ENCODE measurements at regions not wholly inside any gene's neighbourhood (a gene's known extent, or its start where the extent isn't known, plus 50 kb on each side); places are given as distances from the start of the nearest gene placed in this dataset.

DNA sequence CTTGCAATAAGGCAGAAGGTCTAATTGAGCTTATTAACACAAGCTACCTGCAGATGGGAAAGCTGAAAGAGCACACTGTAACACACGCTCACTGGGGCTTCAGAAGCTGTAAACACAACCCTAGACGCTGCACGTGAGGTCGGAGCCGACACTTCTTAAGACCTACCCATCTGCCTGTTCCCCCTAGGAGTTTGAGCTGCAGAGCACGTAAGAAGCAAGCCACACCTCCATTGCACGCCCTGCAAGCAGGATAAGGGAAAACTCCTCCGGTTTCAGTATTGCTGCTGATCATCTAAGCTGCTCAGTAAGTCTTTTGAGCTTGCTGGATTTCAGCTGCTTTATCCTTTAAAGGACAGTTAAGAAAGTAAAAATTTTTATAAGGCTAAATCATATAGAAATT lies 244.0 kb upstream of the ZWINT start:
- no peak for DNase-seq (ENCODE audit: low spot score)

DNA sequence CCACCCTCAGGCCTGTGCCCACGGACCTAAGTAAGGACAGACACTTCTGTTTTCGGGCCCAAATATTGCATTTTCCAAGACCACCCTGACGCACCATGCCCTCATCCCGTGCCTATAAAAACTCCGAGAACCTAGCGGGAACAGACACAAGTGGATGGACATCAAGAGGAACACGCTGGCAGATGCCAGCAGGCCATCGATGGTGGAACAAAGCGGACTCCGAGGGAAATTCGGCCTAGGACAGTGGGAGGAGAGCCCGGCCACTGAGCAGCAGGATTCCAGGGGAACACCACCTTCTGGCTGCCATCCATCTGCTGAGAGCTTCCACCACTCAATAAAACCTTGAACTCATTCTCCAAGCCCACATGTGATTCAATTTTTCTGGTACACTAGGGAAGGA lies 243.6 kb upstream of the ZWINT start:
- no peak for DNase-seq (ENCODE audit: low spot score)

DNA sequence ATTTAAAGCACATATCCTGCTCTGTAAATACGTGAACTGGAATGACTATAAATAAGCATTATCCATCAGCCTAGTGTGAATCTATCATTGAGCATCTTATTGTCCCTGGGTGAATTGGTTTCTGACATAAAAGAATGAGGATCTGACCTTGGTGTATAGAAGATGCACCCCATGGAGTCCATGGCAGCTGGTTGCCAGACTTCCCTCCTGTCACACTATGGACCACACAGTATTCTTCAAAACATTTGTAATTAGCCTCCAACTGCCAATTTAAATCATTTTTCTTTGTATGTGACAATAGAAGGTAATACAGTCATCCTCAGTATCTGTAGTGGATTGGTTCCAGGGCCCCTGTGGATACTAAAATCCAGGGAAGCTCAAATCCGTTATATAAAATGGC lies 238.1 kb upstream of the ZWINT start:
- no peak for DNase-seq (ENCODE audit: low spot score)

DNA sequence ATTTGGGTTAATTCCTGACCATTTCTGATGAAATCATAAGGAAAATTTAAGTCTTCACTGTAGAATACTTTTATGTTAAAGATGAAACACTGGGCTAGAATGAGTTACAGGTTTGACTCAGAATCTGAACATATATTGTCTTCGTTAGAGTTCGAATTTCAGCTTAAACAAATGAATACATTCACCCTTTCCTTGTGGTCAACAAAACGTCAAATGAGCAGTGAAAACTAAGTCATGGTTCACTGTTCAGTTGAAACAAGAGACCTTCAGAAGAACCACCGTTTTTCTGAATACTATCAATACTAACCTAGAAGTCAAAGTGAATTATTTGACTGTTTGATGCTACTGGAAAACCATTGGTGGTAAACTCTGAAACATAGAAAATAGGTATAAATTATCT lies 235.2 kb upstream of the ZWINT start:
- DNase-seq (ENCODE audit: low spot score) = no peak

DNA sequence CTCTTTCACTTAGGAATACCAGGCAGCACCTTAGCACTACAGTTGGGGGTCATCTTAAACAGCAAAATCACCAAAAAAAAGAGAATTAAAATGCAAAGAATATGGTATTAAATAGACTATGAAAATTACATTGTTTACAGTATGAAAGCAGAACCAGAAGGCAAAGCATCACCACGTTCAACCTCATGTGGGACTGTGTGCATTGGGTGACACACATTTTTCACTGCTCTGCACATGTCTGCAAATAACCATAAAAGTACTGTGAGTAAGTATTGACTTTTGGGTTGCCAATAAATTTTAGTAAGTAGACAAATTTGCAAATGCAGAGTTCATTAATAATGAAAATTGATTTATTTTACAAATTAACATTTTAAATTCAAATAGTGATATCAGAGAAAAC lies 232.1 kb upstream of the ZWINT start:
- DNase-seq (ENCODE audit: low spot score) = no peak

DNA sequence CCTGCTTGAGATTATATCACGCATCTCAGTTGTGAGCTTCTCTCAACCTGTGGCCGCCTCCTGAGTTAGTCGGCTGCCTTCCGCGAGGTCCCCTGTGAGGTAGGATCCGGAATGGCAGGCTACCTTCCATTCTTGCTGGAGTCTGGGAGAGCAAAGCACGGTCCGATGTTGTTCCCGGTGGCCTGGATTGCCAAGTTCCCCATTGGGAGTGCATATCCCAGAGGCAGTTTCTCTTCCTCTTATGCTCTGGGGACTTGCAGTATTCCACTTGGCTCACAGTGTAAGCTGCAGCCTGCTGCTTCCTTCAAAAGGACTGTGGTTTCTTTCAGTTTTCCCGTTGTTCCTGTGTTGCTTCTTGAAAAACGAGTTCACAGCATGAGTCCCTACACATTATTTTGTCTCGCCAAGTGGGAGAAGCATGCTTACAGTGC lies 225.4 kb upstream of the ZWINT start:
- no peak for DNase-seq (ENCODE audit: low spot score)

DNA sequence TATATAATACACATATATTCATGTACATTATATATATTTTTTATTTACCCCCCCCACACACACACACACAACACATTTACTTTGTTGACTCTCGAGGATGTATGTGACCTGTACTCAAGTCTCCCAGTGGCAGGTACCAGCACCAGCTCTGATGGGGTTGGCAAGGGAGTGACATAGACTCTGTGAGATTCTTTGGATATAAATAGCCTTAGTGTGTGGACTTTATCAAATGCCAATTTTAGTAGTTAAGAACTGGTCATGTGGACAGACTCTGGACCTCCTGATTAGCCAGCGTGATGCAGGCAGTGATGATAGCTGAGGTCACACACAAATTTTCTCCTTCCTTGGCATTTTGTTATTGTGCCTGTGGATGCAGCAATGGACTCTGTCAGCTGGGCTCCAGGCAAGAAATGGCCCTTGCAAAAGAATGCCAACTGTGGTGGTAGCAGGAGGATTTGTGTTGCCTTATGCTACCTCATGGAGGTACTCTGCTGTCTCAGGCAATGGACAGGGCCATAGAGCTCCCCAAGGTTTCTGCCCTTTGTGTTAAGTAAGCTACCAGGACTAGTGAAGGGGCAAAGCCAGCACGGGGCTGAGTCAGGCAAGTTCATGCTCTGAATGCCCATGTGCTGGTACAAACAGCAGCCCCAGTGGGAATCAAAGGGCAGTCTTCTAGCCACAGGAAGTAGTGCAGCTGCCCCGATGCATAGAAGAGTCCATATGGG lies 224.6 kb upstream of the ZWINT start:
- no peak for DNase-seq (ENCODE audit: low spot score)

DNA sequence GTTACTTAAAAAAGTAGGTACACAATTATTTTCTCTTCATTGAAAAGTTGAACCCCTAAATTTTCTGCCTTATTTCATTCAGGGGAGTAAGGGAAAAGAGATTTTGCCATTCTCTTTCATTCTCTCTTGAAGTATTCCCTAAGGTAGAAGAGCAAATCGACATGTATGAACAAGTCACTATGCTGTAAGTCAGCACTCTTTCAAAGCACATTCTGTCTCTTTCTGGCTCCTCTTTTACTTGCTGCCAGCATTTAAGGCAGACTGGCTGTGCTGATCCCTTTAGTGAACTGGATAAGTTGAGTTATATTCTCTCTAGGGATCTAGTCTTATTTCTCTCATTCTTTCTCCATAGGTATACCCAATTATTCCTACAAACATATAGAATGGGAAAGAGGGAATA lies 222.3 kb upstream of the ZWINT start:
- DNase-seq (ENCODE audit: low spot score) = no peak

DNA sequence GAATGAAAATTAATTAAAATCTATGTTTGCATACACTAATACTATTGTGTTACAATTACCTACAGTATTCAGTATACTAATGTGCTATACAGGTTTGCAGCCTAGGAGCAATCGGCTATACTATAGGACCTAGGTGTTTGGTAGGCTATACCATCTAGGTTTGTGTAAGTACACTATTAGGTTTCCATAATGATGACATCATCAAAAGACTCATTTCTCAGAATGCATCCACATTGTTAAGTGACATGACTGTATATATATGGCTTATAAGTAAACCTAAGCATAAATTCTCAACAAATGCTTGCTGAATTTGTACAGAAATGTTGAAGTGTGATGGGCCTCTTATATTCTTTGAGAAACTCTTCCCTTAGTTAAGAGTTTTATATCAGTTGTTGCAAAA lies 206.5 kb upstream of the ZWINT start:
- no peak for DNase-seq (ENCODE audit: low spot score)

DNA sequence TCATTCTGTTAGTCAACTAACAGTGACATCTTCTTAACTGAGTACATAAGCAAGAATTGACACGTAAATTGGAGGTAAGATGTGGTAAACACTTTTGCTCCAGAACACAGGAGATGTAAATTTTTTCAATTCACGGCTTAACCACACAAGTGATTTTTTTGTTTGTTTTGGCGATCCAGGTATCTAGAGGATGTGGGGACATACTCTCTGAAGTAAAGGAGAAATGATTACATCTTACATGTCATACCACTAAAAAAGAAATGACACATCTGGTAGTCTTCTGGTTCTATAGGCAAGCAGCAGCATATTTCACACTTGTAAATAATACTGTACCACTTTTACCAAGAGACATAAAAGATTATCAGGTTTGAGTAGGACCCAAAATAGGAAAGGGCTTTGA lies 200.3 kb upstream of the ZWINT start:
- no peak for DNase-seq (ENCODE audit: low spot score)

DNA sequence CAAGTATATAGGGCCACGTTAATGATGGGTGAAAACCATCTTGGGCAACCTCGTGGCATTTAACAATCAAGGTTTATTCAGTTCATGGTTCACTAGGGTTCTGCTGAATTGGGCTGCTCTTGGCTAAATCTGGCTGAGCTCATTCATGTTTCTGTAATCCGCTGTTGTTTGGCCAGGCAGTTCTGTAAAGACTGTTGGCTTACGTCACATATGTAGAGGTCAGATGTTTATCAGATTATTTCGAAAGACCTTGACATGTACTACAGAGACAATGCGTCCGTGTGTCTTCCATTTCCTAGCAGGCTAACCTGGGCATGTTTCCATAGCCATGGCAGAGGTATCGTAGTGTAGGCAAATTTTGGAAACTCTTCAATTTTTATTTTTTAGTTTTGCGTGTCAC lies 190.0 kb upstream of the ZWINT start:
- DNase-seq (ENCODE audit: low spot score) = no peak

DNA sequence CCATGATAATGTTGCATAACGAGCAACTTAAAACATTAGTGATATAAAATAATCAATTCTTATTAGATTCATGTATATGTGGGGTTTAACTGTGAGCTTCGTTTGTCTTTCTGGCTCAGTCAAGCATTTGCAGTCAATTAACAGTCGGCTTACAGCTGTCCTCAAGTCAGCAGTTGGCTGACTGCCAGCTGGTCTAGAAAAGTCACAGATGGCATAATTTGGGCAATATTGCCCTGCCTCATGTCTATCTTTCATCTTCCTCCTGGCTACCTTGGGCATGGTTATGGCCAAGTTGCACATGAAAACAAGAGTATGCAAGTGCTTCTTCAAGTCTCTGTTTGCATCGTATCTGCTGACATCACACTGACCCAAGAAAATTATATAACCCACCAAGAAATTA lies 186.1 kb upstream of the ZWINT start:
- no peak for DNase-seq (ENCODE audit: low spot score)

DNA sequence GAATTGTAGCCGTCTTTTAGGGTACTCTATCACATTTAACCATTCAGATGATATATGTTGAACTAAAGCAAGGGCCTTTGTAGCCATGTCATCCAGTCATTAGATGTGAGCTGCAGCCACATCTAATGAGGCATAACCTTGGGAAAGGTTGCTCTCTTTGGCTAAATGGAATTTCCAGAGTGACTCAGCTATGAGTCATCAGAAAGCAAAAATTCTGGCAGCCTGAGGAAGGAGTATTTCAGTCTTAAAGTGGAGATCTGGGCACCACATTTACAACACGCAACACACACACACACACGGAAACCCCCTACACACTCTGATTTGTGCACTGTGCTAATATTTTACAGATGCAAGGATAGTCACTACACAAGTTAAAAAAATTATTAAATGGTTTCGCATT lies 176.9 kb upstream of the ZWINT start:
- DNase-seq (ENCODE audit: low spot score) = peak; percentile 36

DNA sequence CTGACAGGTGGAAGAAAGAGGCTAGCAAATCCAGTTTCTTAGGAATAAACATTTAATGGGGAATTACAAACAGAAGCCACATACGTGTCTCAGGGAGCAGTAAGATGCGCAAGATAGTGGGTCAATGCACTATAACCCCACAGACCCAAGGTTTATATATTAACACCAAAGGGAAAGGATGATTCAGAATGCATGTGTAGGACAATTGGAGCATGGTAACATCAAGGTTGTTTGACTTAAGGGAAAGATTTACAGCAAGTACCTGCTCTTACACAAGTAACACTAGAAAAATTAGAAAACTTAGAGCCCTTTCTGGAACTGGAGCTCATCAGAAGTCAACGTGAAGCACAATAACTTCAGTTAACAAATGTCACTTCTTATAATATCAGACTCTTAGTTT lies 161.1 kb upstream of the ZWINT start:
- no peak for DNase-seq (ENCODE audit: low spot score)

DNA sequence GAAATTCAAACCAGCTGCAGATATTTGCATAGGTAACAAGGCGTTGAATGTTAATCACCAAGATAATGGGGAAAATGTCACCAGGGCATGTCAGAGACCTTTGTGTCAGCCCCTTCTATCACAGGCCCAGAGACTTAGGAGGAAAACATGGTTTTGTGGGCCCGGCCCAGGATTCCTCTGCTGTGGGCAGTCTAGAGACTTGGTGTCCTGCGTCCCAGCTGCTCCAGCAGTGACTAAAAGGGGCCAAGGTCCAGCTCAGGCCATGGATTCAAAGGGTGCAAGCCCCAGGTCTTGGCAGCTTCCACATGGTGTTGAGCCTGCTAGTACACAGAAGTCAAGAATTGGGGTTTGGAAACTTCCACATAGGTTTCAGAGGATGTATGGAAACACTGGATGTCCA lies 147.5 kb upstream of the ZWINT start:
- no peak for DNase-seq (ENCODE audit: low spot score)

DNA sequence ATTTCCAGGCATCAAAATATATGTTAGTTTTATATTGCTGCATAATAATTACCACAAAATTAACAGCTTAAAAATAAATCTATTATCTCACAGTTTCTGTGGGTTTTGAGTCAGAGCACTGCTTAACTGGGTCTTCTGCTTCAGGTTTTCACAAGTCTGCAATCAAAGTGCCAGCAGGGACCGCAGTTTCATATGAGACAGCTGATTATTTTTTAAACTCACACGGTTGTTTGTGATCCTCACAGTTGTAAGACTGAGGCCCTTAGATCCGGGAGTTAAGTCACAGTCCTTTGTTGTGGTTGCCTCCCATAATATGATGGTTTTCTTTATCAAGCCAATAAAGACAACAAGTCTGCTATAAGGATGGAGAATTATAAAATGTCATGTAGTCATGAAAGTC lies 146.0 kb upstream of the ZWINT start:
- DNase-seq (ENCODE audit: low spot score) = no peak

DNA sequence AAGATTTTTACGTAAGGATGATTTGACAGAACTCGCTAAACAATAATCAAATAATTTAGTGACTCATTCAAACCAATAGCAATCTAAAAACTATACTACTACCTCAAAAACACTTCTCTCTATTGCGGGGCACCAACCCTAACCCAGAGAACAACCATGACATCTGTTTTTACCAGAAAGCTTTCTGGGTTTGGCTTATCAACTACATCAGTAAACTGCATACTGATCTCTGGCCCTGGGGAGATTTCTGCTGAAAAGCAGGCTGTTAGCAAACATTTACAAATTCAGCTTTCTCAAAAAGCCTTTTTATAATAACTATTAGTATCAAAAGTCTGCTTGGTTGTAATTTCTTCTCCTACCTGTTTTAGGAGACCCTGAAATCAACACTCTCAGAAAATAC lies 144.5 kb upstream of the ZWINT start:
- DNase-seq (ENCODE audit: low spot score) = no peak

DNA sequence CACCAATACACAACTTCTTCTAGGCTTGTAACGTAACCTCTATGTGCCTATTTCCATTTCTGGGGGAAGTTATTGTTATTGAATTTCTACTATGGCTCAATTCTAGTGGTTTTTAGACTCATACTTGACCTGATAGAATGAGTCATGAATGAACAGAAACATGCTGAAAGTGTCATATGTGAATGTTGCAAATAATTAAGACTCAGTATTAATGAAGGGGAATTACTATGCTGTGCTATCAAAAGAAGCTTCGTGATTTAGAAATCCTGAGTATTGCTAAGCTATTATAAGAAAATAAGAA lies 135.1 kb upstream of the ZWINT start:
- DNase-seq (ENCODE audit: low spot score) = no peak

DNA sequence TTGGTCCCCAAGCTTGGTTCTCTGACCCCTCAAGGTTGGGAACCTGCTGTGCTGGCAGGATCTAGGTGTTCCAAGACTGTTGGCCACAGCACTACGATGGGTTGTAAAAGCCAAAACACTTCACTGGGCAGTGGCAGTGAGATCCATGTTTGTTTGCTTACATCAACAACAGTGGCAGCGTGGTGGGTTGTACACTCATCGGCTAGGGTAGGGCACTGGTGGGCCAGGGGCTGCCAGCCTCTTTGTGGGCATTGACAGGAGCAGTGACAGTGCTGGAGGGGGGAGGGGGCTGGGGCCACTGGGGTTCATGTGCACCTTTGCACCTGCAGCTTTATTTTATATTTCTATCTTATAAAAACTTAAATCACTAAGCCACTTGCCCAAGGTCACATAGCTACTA lies 126.7 kb upstream of the ZWINT start:
- no peak for DNase-seq (ENCODE audit: low spot score)

DNA sequence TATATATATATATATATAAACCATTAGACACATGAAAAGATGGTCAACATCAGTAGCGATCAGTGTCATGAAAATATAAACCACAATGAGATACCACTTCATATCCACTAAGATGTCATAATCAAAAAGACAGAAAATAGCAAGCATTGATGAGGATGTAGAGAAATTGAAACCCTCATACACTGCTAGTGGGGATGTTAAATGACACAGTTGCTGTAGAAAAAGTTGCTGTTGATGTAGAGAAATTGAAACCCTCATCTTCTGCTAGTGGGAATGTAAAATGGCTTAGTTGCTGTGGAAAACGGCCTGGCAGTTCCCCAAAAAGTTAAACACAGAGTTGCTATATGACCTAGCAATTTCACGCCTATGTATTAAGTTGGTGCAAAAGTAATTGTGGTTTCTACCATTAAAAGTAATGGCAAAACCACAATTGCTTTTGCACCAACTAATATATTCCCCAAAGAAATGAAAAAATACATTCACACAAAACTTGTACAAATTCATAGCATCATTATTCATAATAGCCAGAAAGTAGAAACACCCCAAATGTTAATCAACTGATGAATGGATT lies 120.5 kb upstream of the ZWINT start:
- no peak for DNase-seq (ENCODE audit: low spot score)

DNA sequence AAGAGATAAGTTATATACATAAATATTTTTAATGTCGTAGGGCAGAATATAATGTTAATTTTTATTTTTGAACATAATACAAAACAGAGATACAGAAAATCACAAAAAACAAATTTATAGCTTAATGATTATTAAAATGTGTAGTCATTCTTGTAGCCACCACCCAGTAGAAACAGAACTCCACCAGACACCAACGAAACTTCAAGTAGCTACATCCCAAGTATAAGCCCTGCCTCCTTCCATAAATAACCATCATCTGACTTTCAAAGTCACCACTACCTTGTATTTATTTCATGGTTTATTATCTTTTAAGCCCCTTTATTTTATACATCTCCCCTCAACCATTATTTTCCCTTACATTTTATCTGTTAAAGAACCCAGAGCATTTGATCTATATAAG lies 111.9 kb upstream of the ZWINT start:
- DNase-seq (ENCODE audit: low spot score) = no peak

DNA sequence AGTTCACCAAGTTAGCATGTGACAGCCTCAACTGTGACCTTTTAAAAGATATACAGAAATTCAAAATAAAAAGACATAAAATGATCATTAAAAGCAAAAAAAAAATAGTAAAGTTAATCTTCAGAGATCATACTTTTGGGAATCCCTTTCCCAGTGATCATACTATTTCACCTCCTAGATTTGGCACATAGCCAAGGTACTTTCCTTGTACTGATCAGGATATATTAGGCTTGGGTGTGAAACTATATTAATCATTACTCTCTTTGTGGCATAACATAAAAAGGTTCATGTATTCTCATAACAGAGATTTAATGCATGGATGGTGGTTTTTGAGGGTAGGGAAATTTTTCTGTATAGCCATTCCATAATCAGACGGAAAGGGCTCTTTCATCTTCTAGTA lies 109.6 kb upstream of the ZWINT start:
- no peak for DNase-seq (ENCODE audit: low spot score)

DNA sequence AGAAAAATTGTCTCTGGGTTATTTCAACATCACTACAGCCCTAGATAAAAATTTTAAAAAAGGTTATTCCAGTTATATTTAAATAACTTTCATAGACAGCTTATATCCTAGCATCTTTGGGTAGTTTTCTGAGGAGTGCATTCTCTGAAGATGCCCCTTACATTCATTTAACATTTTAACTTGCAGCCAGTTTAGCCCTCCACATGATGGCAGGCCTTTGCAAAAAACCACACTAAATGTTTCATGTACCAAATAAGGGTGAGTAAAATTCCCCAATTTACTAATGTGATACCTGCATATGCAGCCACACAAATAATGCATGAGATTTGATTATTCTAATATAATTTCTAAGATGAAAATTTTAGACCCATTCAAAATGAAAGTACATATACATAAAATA lies 108.4 kb upstream of the ZWINT start:
- no peak for DNase-seq (ENCODE audit: low spot score)

DNA sequence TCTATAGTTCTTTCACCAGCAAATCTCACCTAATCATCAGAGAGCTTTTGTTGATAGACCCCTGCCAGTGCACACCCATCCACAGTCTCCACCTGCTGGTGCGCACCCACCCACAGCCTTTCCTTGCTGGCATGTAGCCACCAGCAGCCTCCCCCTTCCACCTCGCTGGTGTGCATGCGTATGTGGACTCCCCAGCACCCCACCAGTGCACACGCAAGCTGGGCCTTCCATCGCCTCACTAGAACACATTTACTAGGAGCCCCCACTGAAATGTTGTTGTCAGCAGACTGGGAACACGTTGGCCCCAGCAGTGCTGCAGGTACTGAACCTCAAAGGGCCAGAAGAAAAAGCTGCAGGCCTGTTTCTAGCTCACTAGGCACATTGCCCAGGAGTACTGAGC lies 104.9 kb upstream of the ZWINT start:
- DNase-seq (ENCODE audit: low spot score) = no peak

DNA sequence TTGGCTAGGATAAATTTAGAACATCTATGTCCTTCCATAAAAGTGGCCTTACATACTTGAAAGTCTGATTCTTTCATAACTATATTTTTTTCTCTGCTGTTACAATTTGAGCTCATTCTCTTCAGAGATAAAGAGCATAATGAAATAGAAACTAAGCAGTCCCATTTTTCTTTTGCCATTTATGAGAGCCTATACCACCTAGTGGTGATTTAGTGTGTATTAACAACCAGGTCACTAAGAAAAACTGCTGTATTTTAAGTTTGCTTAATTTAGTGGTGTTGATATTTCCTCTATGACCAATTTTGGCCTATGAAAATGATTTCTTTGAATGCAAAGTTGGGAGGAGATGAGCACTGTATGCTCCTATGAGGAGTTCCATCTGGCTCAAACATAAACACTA lies 88.7 kb upstream of the ZWINT start:
- DNase-seq (ENCODE audit: low spot score) = peak; percentile 4

All from COLO829 (cell line).